IPS-18c (cell line): ENCODE measurements at regions not wholly inside any gene's neighbourhood (a gene's known extent, or its start where the extent isn't known, plus 50 kb on each side); places are given as distances from the start of the nearest gene placed in this dataset.
"Not testable (repeated sequence)": the region's sequence is repeated elsewhere in the genome, so short reads cannot be mapped to it uniquely, and the experiment has no call there.

Source experiments
- H3K4me3 ChIP-seq: 2 replicates; pipeline ENCODE4 v1.7.0; 2013; ENCODE audit warnings: low read depth, mild to moderate bottlenecking, low read length, moderate library complexity; ENCODE audit not compliant: insufficient read depth
- H3K9me3 ChIP-seq: one replicate; pipeline ENCODE4 v1.6.1; 2013; ENCODE audit warnings: mild to moderate bottlenecking, low read length, moderate library complexity; ENCODE audit not compliant: control insufficient read depth, insufficient read depth

- Histone ChIP-seq H3K4me3 (no peak overlapping the region), H3K9me3 (no peaks in the 10 kb centered on the region)
Observed at GRCh38 chr16:52386694-52387093, 160.2 kb downstream of the TOX3 start.

GRCh38 chr16:52384378-52384777 is 162.6 kb downstream of the TOX3 start:
- H3K4me3 ChIP-seq, result no peak overlapping the region
- H3K9me3 ChIP-seq, result no peaks in the 10 kb centered on the region

- H3K9me3 ChIP-seq, result no peaks in the 10 kb centered on the region
- no peak overlapping the region for H3K4me3 ChIP-seq
Observed at GRCh38 chr16:52383640-52384292, 163.2 kb downstream of the TOX3 start.

GRCh38 chr16:52383119-52383518 is 163.8 kb downstream of the TOX3 start:
- H3K4me3 ChIP-seq, result no peak overlapping the region
- H3K9me3 ChIP-seq, result no peaks in the 10 kb centered on the region

- Histone ChIP-seq H3K9me3 (no peaks in the 10 kb centered on the region), H3K4me3 (no peak overlapping the region)
Observed at GRCh38 chr16:52379551-52379950, 167.4 kb downstream of the TOX3 start.

- H3K9me3 ChIP-seq, result no peaks in the 10 kb centered on the region
Observed at GRCh38 chr16:52376676-52377280, 170.2 kb downstream of the TOX3 start.

GRCh38 chr16:52372313-52372712 is 174.6 kb downstream of the TOX3 start:
- Histone ChIP-seq H3K4me3 (no peak overlapping the region; the same call in 1 of the 2 replicates), H3K9me3 (peaks cover under 1% of the 10 kb centered on the region)

More at GRCh38 chr16:52376676-52377280, 170.2 kb downstream of the TOX3 start:
- no peak overlapping the region for H3K4me3 ChIP-seq

- Histone ChIP-seq H3K9me3 (peaks cover 2% of the 10 kb centered on the region), H3K4me3 (no peak overlapping the region)
Observed at GRCh38 chr16:52368859-52369258, 178.1 kb downstream of the TOX3 start.

- no peak overlapping the region for H3K4me3 ChIP-seq
Observed at GRCh38 chr16:52367821-52368220, 179.1 kb downstream of the TOX3 start.

GRCh38 chr16:52366983-52367382 is 180.0 kb downstream of the TOX3 start:
- no peak overlapping the region for H3K4me3 ChIP-seq
- H3K9me3 ChIP-seq, result peaks cover 2% of the 10 kb centered on the region

More at GRCh38 chr16:52367821-52368220, 179.1 kb downstream of the TOX3 start:
- H3K9me3 ChIP-seq, result peaks cover 2% of the 10 kb centered on the region

GRCh38 chr16:52364500-52364899 is 182.4 kb downstream of the TOX3 start:
- peaks cover 5% of the 10 kb centered on the region for H3K9me3 ChIP-seq
- H3K4me3 ChIP-seq, result no peak overlapping the region

- Histone ChIP-seq H3K4me3 (no peak overlapping the region), H3K9me3 (peaks cover 5% of the 10 kb centered on the region)
Observed at GRCh38 chr16:52363082-52363481, 183.9 kb downstream of the TOX3 start.

- peaks cover 2% of the 10 kb centered on the region for H3K9me3 ChIP-seq
- H3K4me3 ChIP-seq, result no peak overlapping the region
Observed at GRCh38 chr16:52357711-52358110, 189.2 kb downstream of the TOX3 start.

GRCh38 chr16:52353249-52353648 is 193.7 kb downstream of the TOX3 start:
- no peak overlapping the region for H3K4me3 ChIP-seq
- no peaks in the 10 kb centered on the region for H3K9me3 ChIP-seq

- Histone ChIP-seq H3K9me3 (no peaks in the 10 kb centered on the region), H3K4me3 (no peak overlapping the region)
Observed at GRCh38 chr16:52351451-52351850, 195.5 kb downstream of the TOX3 start.

- Histone ChIP-seq H3K4me3 (no peak overlapping the region), H3K9me3 (no peaks in the 10 kb centered on the region)
Observed at GRCh38 chr16:52350031-52350642, 196.8 kb downstream of the TOX3 start.

GRCh38 chr16:52346709-52347108 is 200.2 kb downstream of the TOX3 start:
- Histone ChIP-seq H3K9me3 (no peaks in the 10 kb centered on the region), H3K4me3 (no peak overlapping the region)

- H3K9me3 ChIP-seq, H3K4me3 ChIP-seq: not testable (repeated sequence)
Observed at GRCh38 chr16:52333673-52334072, 213.3 kb downstream of the TOX3 start.
